ENCODE measurements at regions not wholly inside any gene's neighbourhood (a gene's known extent, or its start where the extent isn't known, plus 50 kb on each side); places are given as distances from the start of the nearest gene placed in this dataset.
"Not testable (repeated sequence)": the region's sequence is repeated elsewhere in the genome, so short reads cannot be mapped to it uniquely, and the experiment has no call there.

- DNase-seq (ENCODE audit: low spot score) (no peak), FAIRE-seq (no peak)
Observed at GRCh38 chr14:76264384-76264783, 111.6 kb upstream of the ESRRB start.

GRCh38 chr14:76267322-76268046 is 108.5 kb upstream of the ESRRB start:
- FAIRE-seq (no peak), DNase-seq (ENCODE audit: low spot score) (no peak)

GRCh38 chr14:76268047-76268431 is 107.9 kb upstream of the ESRRB start:
- DNase-seq (ENCODE audit: low spot score) (no peak), FAIRE-seq (no peak)

GRCh38 chr14:76268700-76269099 is 107.2 kb upstream of the ESRRB start:
- FAIRE-seq (no peak), DNase-seq (ENCODE audit: low spot score) (no peak)

- no peak for FAIRE-seq
Observed at GRCh38 chr14:76271041-76271755, 104.7 kb upstream of the ESRRB start.

GRCh38 chr14:76272349-76272748 is 103.6 kb upstream of the ESRRB start:
- no peak for DNase-seq (ENCODE audit: low spot score)
- FAIRE-seq: no peak

More at GRCh38 chr14:76271041-76271755, 104.7 kb upstream of the ESRRB start:
- no peak for DNase-seq (ENCODE audit: low spot score)

GRCh38 chr14:76272774-76273173 is 103.2 kb upstream of the ESRRB start:
- FAIRE-seq: no peak
- DNase-seq (ENCODE audit: low spot score): no peak

- FAIRE-seq: no peak
Observed at GRCh38 chr14:76273346-76273745, 102.6 kb upstream of the ESRRB start.

GRCh38 chr14:76274324-76274723 is 101.6 kb upstream of the ESRRB start:
- DNase-seq (ENCODE audit: low spot score) (no peak), FAIRE-seq (no peak)

More at GRCh38 chr14:76273346-76273745, 102.6 kb upstream of the ESRRB start:
- no peak for DNase-seq (ENCODE audit: low spot score)

- DNase-seq (ENCODE audit: low spot score): no peak
- FAIRE-seq: no peak
Observed at GRCh38 chr14:76277586-76278130, 98.3 kb upstream of the ESRRB start.

GRCh38 chr14:76280221-76280620 is 95.7 kb upstream of the ESRRB start:
- no peak for FAIRE-seq

GRCh38 chr14:76282581-76282980 is 93.4 kb upstream of the ESRRB start:
- no peak for FAIRE-seq
- no peak for DNase-seq (ENCODE audit: low spot score)

More at GRCh38 chr14:76280221-76280620, 95.7 kb upstream of the ESRRB start:
- no peak for DNase-seq (ENCODE audit: low spot score)

GRCh38 chr14:76287063-76287462 is 88.9 kb upstream of the ESRRB start:
- no peak for FAIRE-seq

GRCh38 chr14:76289276-76289675 is 86.7 kb upstream of the ESRRB start:
- DNase-seq (ENCODE audit: low spot score) (no peak), FAIRE-seq (no peak)

More at GRCh38 chr14:76287063-76287462, 88.9 kb upstream of the ESRRB start:
- no peak for DNase-seq (ENCODE audit: low spot score)

GRCh38 chr14:76292561-76292960 is 83.4 kb upstream of the ESRRB start:
- DNase-seq (ENCODE audit: low spot score): no peak
- no peak for FAIRE-seq

GRCh38 chr14:76293221-76293620 is 82.7 kb upstream of the ESRRB start:
- FAIRE-seq (no peak), DNase-seq (ENCODE audit: low spot score) (no peak)

- no peak for DNase-seq (ENCODE audit: low spot score)
- FAIRE-seq: no peak
Observed at GRCh38 chr14:76293923-76294322, 82.0 kb upstream of the ESRRB start.

GRCh38 chr14:76294876-76295275 is 81.1 kb upstream of the ESRRB start:
- DNase-seq (ENCODE audit: low spot score) (no peak), FAIRE-seq (no peak)

GRCh38 chr14:76298896-76299295 is 77.0 kb upstream of the ESRRB start:
- no peak for DNase-seq (ENCODE audit: low spot score)
- no peak for FAIRE-seq

GRCh38 chr14:76303188-76303587 is 72.7 kb upstream of the ESRRB start:
- DNase-seq (ENCODE audit: low spot score); FAIRE-seq: not testable (repeated sequence)

GRCh38 chr14:76304536-76305267 is 71.2 kb upstream of the ESRRB start:
- FAIRE-seq: peak; percentile 85
- no peak for DNase-seq (ENCODE audit: low spot score)
